ENCODE measurements at regions not wholly inside any gene's neighbourhood (a gene's known extent, or its start where the extent isn't known, plus 50 kb on each side); places are given as distances from the start of the nearest gene placed in this dataset.

DNA sequence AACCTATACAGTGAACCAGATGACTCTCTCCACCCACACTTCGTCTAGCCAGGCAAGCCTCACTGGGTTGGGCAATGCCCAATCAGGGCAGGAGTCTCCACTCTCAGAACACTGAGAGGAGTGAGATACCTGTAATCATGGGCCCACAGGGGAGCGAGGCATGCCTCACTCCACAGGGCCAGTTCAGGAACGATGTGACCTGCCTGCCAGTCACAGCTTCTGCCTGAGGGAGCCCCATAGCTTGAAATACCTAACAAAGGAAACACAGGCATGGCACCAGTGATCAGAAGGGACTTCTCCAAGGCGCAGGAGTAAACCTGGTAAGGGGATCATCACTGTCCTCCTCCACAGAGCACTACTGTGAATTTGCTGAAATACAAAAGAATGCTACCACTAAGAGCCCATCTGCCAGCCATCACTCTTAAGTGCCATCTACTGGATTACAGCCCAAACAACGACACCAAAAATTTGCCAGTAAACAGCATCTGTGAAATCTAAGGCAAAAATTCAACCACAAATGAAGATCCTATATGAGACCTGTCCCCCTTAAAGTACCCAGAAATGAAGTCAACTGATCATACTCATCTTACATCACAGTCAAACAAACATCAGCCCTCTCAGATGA, 689.9 kb upstream of the SEMA6D start:
- Histone ChIP-seq H3K9me3 (ENCODE audit: control insufficient read depth in 4 of 4, low read length in 3 of 4) (no peaks in the 10 kb centered on the region), H3K4me3 (ENCODE audit: low read depth in 1 of 3, low read length in 3 of 3) (no peak overlapping the region), H3K36me3 (ENCODE audit: control insufficient read depth in 4 of 4, insufficient read depth in 3 of 4, low read depth in 1 of 4, low read length in 3 of 4) (no peaks in the 10 kb centered on the region), H3K9ac (ENCODE audit: low read depth in 1 of 2, low read length in 2 of 2) (no peak overlapping the region), H3K4me1 (ENCODE audit: control insufficient read depth in 4 of 4, insufficient read depth in 4 of 4, low read length in 3 of 4) (no peaks in the 10 kb centered on the region), H3K27ac (ENCODE audit: low read depth in 1 of 2, low read length in 2 of 2) (no peak overlapping the region), H3K27me3 (ENCODE audit: control insufficient read depth in 4 of 4, insufficient read depth in 4 of 4, low read length in 3 of 4) (no peaks in the 10 kb centered on the region)
- 77% methylated on average over 5 of the region's 5 CpGs for WGBS
- TF ChIP-seq, protein P1, sequence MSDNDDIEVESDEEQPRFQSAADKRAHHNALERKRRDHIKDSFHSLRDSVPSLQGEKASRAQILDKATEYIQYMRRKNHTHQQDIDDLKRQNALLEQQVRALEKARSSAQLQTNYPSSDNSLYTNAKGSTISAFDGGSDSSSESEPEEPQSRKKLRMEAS (IDR thresholded peaks at IDR 0.05) = no peak
- peak; percentile 7 to 44 for TF ChIP-seq RAD21 (IDR thresholded peaks at IDR 0.05)
- DNase-seq (ENCODE audit: low spot score) = no peak

DNA sequence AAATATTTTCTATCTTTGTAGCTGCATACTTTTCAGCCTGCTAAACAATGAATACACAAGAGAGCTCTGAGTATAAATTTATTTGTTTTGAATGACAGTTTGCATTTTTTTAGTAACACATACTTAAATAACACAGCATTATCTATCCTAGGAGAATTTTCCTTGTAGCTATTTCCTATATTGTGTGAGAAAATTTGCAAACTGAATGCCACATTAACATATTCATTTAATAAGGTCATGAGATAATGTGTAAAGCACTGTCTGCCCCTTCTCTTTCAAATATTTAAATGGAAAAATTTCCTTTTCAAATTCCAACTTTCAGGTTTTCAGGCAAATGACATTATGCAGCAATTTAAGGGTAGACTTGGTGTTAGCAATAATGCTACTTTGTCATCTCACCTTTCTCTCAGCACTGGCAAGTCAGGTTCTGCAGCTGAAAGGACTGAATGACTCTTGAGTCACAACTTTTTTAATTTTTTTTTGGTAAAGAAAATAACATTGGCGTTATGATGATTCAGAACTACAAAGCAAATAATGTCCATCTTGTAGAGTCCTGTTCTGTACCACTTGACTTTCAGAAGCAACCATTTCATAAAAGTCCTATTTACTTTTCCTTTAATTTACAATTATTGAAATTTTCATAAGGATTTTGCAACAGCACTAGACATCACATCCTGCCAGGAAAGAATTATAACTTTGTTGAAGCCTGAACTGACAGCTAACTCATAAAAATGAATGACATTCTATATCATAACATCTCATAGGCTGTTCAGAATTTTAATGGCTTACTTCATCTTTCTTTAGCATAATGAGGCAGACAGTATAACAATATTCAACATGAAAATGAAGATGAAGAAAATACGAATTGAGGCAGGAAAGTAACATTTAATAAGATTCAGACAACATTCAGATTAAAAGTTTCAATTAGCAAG, 681.6 kb upstream of the SEMA6D start:
- 58% methylated on average over 2 of the region's 2 CpGs for WGBS
- Histone ChIP-seq H3K27ac (ENCODE audit: low read depth in 1 of 2, low read length in 2 of 2) (no peak overlapping the region), H3K27me3 (ENCODE audit: control insufficient read depth in 4 of 4, insufficient read depth in 4 of 4, low read length in 3 of 4) (no peaks in the 10 kb centered on the region), H3K36me3 (ENCODE audit: control insufficient read depth in 4 of 4, insufficient read depth in 3 of 4, low read depth in 1 of 4, low read length in 3 of 4) (no peaks in the 10 kb centered on the region), H3K9me3 (ENCODE audit: control insufficient read depth in 4 of 4, low read length in 3 of 4) (no peaks in the 10 kb centered on the region), H3K9ac (ENCODE audit: low read depth in 1 of 2, low read length in 2 of 2) (no peak overlapping the region), H3K4me3 (ENCODE audit: low read depth in 1 of 3, low read length in 3 of 3) (no peak overlapping the region), H3K4me1 (ENCODE audit: control insufficient read depth in 4 of 4, insufficient read depth in 4 of 4, low read length in 3 of 4) (no peaks in the 10 kb centered on the region)
- DNase-seq (ENCODE audit: low spot score) = no peak
- TF ChIP-seq, protein P1 (IDR thresholded peaks at IDR 0.05) = no peak
- TF ChIP-seq HNF4G (IDR thresholded peaks at IDR 0.05) (no peak), HNF4A (conservative IDR thresholded peaks at IDR 0.05) (no peak), RXRA (IDR thresholded peaks at IDR 0.05) (no peak), FOXA1 (IDR thresholded peaks at IDR 0.05) (no peak), TAF1 (conservative IDR thresholded peaks at IDR 0.05) (no peak), JUND (IDR thresholded peaks at IDR 0.05) (no peak), FOXA2 (IDR thresholded peaks at IDR 0.05) (no peak), NR2F2 (IDR thresholded peaks at IDR 0.05) (no peak), YY1 (IDR thresholded peaks at IDR 0.05) (no peak)
- TF ChIP-seq, protein P2, sequence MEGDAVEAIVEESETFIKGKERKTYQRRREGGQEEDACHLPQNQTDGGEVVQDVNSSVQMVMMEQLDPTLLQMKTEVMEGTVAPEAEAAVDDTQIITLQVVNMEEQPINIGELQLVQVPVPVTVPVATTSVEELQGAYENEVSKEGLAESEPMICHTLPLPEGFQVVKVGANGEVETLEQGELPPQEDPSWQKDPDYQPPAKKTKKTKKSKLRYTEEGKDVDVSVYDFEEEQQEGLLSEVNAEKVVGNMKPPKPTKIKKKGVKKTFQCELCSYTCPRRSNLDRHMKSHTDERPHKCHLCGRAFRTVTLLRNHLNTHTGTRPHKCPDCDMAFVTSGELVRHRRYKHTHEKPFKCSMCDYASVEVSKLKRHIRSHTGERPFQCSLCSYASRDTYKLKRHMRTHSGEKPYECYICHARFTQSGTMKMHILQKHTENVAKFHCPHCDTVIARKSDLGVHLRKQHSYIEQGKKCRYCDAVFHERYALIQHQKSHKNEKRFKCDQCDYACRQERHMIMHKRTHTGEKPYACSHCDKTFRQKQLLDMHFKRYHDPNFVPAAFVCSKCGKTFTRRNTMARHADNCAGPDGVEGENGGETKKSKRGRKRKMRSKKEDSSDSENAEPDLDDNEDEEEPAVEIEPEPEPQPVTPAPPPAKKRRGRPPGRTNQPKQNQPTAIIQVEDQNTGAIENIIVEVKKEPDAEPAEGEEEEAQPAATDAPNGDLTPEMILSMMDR (IDR thresholded peaks at IDR 0.05; ENCODE audit: low read depth, low read length, missing input control) = no peak

DNA sequence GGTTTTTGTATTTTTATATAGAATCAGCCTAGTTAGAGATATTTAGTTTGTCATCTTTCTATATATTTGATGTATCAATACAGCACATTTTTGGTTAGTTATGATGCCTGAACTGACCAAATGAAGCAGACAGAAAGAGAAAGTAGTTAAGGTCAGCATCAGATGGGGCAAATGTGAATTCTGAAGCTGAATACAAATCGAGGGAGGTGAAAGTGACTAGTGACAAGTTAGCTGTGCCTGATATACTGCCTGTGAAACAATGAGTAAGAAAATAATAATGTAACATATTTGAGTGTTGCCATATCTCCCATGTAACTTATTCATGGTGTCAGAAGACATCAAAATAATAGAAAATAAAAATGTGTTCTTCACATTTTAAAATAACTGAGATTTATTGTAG, 680.3 kb upstream of the SEMA6D start:
- H3K27me3 ChIP-seq (ENCODE audit: control insufficient read depth in 4 of 4, insufficient read depth in 4 of 4, low read length in 3 of 4) = no peaks in the 10 kb centered on the region
- 56% methylated on average over 1 of the region's 1 CpG for WGBS
- H3K27ac ChIP-seq (ENCODE audit: low read depth in 1 of 2, low read length in 2 of 2) = no peak overlapping the region
- no peak overlapping the region for H3K4me3 ChIP-seq (ENCODE audit: low read depth in 1 of 3, low read length in 3 of 3)
- H3K9ac ChIP-seq (ENCODE audit: low read depth in 1 of 2, low read length in 2 of 2) = no peak overlapping the region
- H3K36me3 ChIP-seq (ENCODE audit: control insufficient read depth in 4 of 4, insufficient read depth in 3 of 4, low read depth in 1 of 4, low read length in 3 of 4) = no peaks in the 10 kb centered on the region
- no peaks in the 10 kb centered on the region for H3K9me3 ChIP-seq (ENCODE audit: control insufficient read depth in 4 of 4, low read length in 3 of 4)
- H3K4me1 ChIP-seq (ENCODE audit: control insufficient read depth in 4 of 4, insufficient read depth in 4 of 4, low read length in 3 of 4) = no peaks in the 10 kb centered on the region
- no peak for DNase-seq (ENCODE audit: low spot score)
- TF ChIP-seq, protein P3, sequence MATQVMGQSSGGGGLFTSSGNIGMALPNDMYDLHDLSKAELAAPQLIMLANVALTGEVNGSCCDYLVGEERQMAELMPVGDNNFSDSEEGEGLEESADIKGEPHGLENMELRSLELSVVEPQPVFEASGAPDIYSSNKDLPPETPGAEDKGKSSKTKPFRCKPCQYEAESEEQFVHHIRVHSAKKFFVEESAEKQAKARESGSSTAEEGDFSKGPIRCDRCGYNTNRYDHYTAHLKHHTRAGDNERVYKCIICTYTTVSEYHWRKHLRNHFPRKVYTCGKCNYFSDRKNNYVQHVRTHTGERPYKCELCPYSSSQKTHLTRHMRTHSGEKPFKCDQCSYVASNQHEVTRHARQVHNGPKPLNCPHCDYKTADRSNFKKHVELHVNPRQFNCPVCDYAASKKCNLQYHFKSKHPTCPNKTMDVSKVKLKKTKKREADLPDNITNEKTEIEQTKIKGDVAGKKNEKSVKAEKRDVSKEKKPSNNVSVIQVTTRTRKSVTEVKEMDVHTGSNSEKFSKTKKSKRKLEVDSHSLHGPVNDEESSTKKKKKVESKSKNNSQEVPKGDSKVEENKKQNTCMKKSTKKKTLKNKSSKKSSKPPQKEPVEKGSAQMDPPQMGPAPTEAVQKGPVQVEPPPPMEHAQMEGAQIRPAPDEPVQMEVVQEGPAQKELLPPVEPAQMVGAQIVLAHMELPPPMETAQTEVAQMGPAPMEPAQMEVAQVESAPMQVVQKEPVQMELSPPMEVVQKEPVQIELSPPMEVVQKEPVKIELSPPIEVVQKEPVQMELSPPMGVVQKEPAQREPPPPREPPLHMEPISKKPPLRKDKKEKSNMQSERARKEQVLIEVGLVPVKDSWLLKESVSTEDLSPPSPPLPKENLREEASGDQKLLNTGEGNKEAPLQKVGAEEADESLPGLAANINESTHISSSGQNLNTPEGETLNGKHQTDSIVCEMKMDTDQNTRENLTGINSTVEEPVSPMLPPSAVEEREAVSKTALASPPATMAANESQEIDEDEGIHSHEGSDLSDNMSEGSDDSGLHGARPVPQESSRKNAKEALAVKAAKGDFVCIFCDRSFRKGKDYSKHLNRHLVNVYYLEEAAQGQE (IDR thresholded peaks at IDR 0.05) = no peak
- TF ChIP-seq, protein P2 (IDR thresholded peaks at IDR 0.05; ENCODE audit: low read depth, low read length, missing input control) = no peak
- TF ChIP-seq YY1 (IDR thresholded peaks at IDR 0.05) (no peak), HNF4A (conservative IDR thresholded peaks at IDR 0.05) (no peak), HNF4G (IDR thresholded peaks at IDR 0.05) (no peak), GABPA (IDR thresholded peaks at IDR 0.05 in 1 of 2, conservative IDR thresholded peaks at IDR 0.05 in 1 of 2) (no peak), FOXA2 (IDR thresholded peaks at IDR 0.05) (no peak)
- TF ChIP-seq, protein P4, sequence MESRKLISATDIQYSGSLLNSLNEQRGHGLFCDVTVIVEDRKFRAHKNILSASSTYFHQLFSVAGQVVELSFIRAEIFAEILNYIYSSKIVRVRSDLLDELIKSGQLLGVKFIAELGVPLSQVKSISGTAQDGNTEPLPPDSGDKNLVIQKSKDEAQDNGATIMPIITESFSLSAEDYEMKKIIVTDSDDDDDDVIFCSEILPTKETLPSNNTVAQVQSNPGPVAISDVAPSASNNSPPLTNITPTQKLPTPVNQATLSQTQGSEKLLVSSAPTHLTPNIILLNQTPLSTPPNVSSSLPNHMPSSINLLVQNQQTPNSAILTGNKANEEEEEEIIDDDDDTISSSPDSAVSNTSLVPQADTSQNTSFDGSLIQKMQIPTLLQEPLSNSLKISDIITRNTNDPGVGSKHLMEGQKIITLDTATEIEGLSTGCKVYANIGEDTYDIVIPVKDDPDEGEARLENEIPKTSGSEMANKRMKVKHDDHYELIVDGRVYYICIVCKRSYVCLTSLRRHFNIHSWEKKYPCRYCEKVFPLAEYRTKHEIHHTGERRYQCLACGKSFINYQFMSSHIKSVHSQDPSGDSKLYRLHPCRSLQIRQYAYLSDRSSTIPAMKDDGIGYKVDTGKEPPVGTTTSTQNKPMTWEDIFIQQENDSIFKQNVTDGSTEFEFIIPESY (IDR thresholded peaks at IDR 0.05) = no peak
